Activated CD8-positive, alpha-beta memory T cell treated with anti-CD3 and anti-CD28 coated beads, Interleukin-2, amount 10 ng/mL, durations not matched to agents 7 days and 5 days (primary cell): ENCODE measurements at regions not wholly inside any gene's neighbourhood (a gene's known extent, or its start where the extent isn't known, plus 50 kb on each side); places are given as distances from the start of the nearest gene placed in this dataset.

Experiments
- ATAC-seq: fragments of 150-1000 bp; cut with Tn5 transposase; one replicate; pipeline ENCODE4 v1.10.0; 2021; ENCODE audit warnings: moderate library complexity
- CTCF ChIA-PET: fragments of 350-600 bp; sonication (Branson Sonifier 250); formaldehyde crosslinking; loops from one replicate; lab custom pipeline; 2021; ENCODE audit warnings: antibody characterized with exemption; lab: Charles Lee
- DNase-seq: peaks from one replicate; pipeline ENCODE4 v3.0.0-alpha.2; 2020
- H3K27ac Mint-ChIP-seq: one replicate; pipeline ENCODE4 v1.8.0; 2021; ENCODE audit warnings: mild to moderate bottlenecking, mixed read lengths
- H3K27me3 Mint-ChIP-seq: one replicate; pipeline ENCODE4 v1.8.0; 2021; ENCODE audit warnings: mixed read lengths
- H3K36me3 Mint-ChIP-seq: one replicate; pipeline ENCODE4 v1.8.0; 2021; ENCODE audit warnings: mild to moderate bottlenecking, mixed read lengths
- H3K4me1 Mint-ChIP-seq: one replicate; pipeline ENCODE4 v1.8.0; 2021; ENCODE audit warnings: mixed read lengths
- H3K4me3 Mint-ChIP-seq: one replicate; pipeline ENCODE4 v1.8.0; 2021; ENCODE audit warnings: mild to moderate bottlenecking, moderate library complexity, mixed read lengths
- H3K9me3 Mint-ChIP-seq: one replicate; pipeline ENCODE4 v1.8.0; 2022; ENCODE audit warnings: low read depth, mixed read lengths

DNA sequence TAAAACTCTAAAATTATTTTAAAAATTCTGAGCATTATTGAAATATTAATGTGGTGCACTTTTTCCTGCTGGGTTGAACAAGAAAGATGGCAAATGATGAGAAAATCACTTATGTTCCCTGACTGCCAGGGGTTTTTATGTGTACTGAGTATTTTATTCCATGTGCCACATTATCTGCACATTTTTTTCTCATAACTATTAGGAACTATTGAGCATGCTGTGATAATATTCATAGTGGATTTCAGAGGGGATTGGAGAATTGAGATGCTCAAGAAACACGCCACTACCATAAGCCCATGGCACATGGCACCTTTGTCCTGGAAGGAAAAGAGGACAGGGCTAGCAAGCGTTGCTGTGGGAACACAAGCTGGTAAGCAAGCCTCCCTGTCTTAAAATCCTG lies 478.5 kb upstream of the GYPC start:
- no peaks in the 10 kb centered on the region for H3K27me3 Mint-ChIP-seq
- CTCF ChIA-PET = no interaction called here
- no peak for DNase-seq
- no peaks in the 10 kb centered on the region for H3K4me1 Mint-ChIP-seq
- no peak overlapping the region for H3K27ac Mint-ChIP-seq
- no peaks in the 10 kb centered on the region for H3K36me3 Mint-ChIP-seq
- no peak overlapping the region for H3K4me3 Mint-ChIP-seq
- ATAC-seq = no peak
- no peaks in the 10 kb centered on the region for H3K9me3 Mint-ChIP-seq

DNA sequence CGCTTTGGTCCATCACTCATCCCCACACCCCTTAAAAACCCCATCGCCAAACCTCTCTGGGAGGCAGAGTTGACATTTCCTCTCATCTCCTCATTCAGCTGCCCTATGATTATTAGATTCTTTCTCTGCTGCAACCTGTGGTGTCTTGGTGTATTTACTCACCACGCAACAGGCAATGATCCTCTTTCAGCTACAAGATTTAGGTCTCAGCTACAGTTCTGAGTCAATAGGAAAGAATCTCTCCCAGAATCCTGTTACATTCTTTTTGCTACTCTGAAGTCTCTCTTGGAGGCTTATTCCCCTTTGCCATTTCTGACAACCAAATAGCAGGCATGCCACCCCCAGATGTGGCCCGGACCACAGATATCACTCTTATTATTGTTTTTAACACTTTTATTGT lies 468.3 kb upstream of the GYPC start:
- CTCF ChIA-PET = no interaction called here
- H3K4me3 Mint-ChIP-seq = no peak overlapping the region
- DNase-seq = no peak
- H3K27me3 Mint-ChIP-seq = no peaks in the 10 kb centered on the region
- H3K27ac Mint-ChIP-seq = no peak overlapping the region
- no peaks in the 10 kb centered on the region for H3K4me1 Mint-ChIP-seq
- no peak for ATAC-seq
- H3K9me3 Mint-ChIP-seq = no peaks in the 10 kb centered on the region
- no peaks in the 10 kb centered on the region for H3K36me3 Mint-ChIP-seq

DNA sequence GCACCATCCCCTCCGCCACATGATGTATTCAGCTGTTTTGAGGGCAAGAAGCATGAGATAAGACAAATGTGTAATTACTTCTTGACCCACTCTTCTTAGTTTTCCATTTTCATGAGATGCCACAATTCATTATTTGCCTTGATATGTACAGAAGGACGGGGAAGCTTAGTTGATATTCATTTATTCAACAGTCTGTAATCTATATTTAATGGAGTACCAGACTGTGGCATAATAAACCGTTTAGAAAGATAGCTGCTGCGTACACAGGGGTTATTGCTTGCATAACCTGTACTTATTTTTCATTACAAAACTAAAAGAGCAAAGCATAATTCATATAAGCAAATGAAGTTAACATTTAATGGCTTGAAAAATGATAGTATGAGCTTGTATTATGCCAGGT lies 466.4 kb upstream of the GYPC start:
- H3K27me3 Mint-ChIP-seq = no peaks in the 10 kb centered on the region
- no peaks in the 10 kb centered on the region for H3K36me3 Mint-ChIP-seq
- CTCF ChIA-PET = no interaction called here
- ATAC-seq (no peak), DNase-seq (no peak)
- H3K9me3 Mint-ChIP-seq = no peaks in the 10 kb centered on the region
- H3K4me3 Mint-ChIP-seq = no peak overlapping the region
- H3K27ac Mint-ChIP-seq = no peak overlapping the region
- no peaks in the 10 kb centered on the region for H3K4me1 Mint-ChIP-seq

DNA sequence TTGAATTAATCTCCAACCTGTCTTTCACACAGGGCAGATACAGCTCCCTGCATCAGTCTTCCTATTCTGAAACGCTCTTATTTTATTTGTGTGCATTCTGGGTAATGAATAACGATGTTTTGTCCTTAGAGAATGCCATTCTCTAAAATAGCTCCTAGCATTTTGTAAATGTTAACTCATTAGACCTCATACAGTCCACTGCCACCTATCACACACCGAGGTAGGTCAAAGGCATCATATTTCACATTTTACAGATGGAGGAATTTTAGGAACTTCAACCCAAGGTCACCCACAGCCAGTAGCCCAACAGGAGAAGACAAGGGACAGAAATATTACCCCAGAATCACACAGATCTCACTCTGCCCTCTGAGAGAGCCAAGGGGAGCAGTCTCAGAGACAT lies 455.4 kb upstream of the GYPC start:
- no peaks in the 10 kb centered on the region for H3K27me3 Mint-ChIP-seq
- H3K36me3 Mint-ChIP-seq = no peaks in the 10 kb centered on the region
- ATAC-seq = no peak
- CTCF ChIA-PET = no interaction called here
- no peaks in the 10 kb centered on the region for H3K4me1 Mint-ChIP-seq
- H3K4me3 Mint-ChIP-seq = no peak overlapping the region
- no peaks in the 10 kb centered on the region for H3K9me3 Mint-ChIP-seq
- H3K27ac Mint-ChIP-seq = no peak overlapping the region
- DNase-seq = no peak

DNA sequence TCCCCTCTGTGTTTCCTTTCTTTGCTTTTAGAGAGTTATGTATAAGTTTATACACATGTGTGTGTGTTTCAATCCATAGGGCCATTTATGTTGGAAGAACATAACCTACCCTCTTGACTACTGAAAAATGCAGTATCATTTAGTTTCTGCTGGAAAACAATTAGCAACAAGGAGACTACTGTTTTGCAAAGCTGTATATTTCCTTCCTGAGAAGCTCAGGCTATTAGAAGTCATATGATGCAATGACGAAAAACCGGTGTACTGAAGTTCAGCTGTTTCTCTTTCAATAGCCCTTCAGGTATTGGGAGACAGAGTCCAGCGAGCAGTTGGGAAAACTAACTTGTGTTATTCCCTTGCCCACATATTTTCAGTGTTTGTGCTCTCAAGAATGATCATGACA lies 447.7 kb upstream of the GYPC start:
- H3K27ac Mint-ChIP-seq = no peak overlapping the region
- no peaks in the 10 kb centered on the region for H3K27me3 Mint-ChIP-seq
- H3K36me3 Mint-ChIP-seq = no peaks in the 10 kb centered on the region
- CTCF ChIA-PET = no interaction called here
- no peak overlapping the region for H3K4me3 Mint-ChIP-seq
- H3K9me3 Mint-ChIP-seq = no peaks in the 10 kb centered on the region
- DNase-seq = no peak
- no peak for ATAC-seq
- H3K4me1 Mint-ChIP-seq = no peaks in the 10 kb centered on the region

DNA sequence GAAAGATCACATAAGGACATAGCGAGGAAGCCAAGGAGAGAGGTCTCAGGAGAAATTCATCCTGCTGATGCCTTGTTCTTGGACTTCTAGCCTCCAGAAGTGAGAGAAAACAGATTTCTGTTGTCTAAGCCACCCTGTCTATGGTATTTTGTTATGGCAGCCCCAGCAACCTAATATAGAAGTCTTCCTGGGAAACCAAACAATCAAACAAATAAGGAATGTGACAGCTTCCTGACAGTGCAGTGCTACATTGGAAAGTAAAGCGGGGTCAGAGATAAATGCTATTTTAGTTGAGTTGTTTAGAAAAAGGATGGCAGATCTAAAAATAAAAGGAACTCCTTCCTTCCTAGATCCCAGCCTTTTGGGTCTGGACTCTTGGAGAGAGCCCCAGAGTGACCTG lies 443.2 kb upstream of the GYPC start:
- Mint-ChIP-seq H3K4me3 (no peak overlapping the region), H3K4me1 (no peaks in the 10 kb centered on the region), H3K36me3 (no peaks in the 10 kb centered on the region), H3K27ac (no peak overlapping the region), H3K27me3 (no peaks in the 10 kb centered on the region), H3K9me3 (no peaks in the 10 kb centered on the region)
- CTCF ChIA-PET = no interaction called here
- DNase-seq = no peak
- no peak for ATAC-seq

DNA sequence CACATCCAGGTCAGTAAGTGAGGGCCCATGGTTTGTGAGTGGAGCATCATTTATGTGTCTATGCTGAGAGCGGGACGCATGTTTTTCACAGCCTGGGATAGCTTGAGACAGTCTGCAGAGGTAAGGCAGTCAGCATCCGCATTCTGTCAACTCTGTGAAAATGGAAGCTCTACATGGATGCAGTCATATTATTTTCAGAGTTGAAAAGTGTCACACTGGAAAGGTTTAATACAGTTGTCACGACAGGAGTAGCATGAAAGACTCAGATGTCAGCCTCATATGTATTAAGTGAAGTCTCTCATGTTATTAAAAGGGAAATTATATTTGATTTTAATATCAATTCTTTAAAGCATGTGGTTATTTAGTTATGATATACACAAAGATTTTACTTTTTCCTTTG lies 436.9 kb upstream of the GYPC start:
- CTCF ChIA-PET = no interaction called here
- Mint-ChIP-seq H3K4me1 (no peaks in the 10 kb centered on the region), H3K4me3 (no peak overlapping the region), H3K36me3 (no peaks in the 10 kb centered on the region), H3K27ac (no peak overlapping the region), H3K27me3 (no peaks in the 10 kb centered on the region), H3K9me3 (no peaks in the 10 kb centered on the region)
- no peak for ATAC-seq
- no peak for DNase-seq

DNA sequence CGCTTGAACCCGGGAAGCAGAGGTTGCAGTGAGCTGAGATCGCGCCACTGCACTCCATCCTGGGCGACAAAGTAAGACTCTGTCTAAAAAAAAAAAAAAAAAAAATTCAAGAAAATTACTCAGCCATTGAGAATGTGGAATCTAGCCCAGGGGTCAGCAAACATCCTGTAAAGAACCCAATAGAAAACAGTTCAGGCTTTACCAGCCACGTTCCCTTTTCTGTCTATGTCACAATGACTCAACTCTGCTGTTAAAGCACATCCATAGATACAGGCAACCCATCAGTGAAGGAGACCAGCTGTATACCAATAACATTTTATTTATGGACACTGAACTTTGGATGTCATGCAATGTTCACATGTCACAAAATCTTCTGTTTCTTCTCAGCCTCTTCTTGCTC lies 435.6 kb upstream of the GYPC start:
- Mint-ChIP-seq H3K4me3 (no peak overlapping the region), H3K27me3 (no peaks in the 10 kb centered on the region), H3K4me1 (no peaks in the 10 kb centered on the region), H3K36me3 (no peaks in the 10 kb centered on the region), H3K9me3 (no peaks in the 10 kb centered on the region), H3K27ac (no peak overlapping the region)
- DNase-seq (no peak), ATAC-seq (no peak)
- CTCF ChIA-PET = no interaction called here

DNA sequence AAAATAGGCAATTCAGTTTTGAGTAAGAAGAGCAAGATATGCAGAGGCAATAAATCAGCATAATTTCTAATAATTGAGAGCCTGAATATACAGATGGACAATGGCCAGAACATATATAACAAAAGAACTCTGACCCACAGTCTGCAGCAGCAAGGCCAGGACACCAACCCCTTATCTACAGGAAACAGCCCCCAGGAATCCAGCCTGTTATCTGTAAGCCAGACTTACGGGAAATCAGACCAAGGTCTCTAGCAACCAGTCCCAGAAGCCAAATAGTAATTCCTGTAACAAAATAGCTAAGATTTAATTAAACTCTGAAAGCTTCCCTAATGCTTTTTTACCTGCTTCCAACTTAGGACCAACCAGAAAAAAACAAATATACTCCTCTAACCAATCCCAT lies 434.5 kb upstream of the GYPC start:
- no peaks in the 10 kb centered on the region for H3K36me3 Mint-ChIP-seq
- H3K4me3 Mint-ChIP-seq = no peak overlapping the region
- H3K27ac Mint-ChIP-seq = no peak overlapping the region
- H3K9me3 Mint-ChIP-seq = no peaks in the 10 kb centered on the region
- H3K27me3 Mint-ChIP-seq = no peaks in the 10 kb centered on the region
- DNase-seq (no peak), ATAC-seq (no peak)
- CTCF ChIA-PET = no interaction called here
- no peaks in the 10 kb centered on the region for H3K4me1 Mint-ChIP-seq

DNA sequence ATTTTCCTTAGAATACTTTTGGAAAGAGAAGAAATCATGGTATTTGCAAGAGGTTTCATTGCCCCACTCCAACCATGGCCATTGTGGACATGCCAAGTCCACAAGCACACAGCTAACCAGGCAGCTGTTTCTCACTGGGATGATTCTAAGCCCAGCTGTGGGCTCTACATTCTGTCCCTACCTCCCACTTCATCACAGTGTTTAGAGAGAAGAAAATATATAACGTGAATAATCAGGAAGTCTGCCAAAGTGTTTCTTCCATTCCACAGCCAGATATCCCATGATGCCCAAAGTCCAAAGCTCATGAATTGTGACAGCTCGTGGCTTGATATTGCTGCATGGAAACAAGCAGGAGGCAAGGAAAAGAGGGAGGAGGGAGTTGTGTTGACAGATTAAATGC lies 433.7 kb upstream of the GYPC start:
- no peaks in the 10 kb centered on the region for H3K9me3 Mint-ChIP-seq
- CTCF ChIA-PET = no interaction called here
- DNase-seq = no peak
- no peak overlapping the region for H3K27ac Mint-ChIP-seq
- no peak overlapping the region for H3K4me3 Mint-ChIP-seq
- H3K4me1 Mint-ChIP-seq = no peaks in the 10 kb centered on the region
- ATAC-seq = no peak
- H3K27me3 Mint-ChIP-seq = no peaks in the 10 kb centered on the region
- H3K36me3 Mint-ChIP-seq = no peaks in the 10 kb centered on the region

DNA sequence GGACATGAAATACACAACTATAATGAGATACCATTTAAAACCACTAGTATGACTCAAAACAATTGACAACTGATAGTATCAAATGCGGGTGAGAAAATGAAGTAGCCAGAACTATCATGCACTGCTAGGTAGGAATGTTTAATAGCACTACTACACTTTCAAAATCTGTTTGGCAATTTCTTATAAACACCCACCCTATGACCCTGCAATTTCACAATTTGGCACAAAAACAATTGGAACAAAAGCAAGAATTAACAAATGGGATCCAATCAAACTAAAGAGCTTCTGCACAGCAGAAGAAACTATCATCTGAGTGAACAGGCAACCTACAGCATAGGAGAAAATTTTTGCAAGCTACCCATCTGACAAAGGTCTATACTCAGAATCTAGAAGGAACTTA lies 431.2 kb upstream of the GYPC start:
- H3K27ac Mint-ChIP-seq = no peak overlapping the region
- DNase-seq (no peak), ATAC-seq (no peak)
- no peak overlapping the region for H3K4me3 Mint-ChIP-seq
- no peaks in the 10 kb centered on the region for H3K36me3 Mint-ChIP-seq
- H3K9me3 Mint-ChIP-seq = no peaks in the 10 kb centered on the region
- H3K4me1 Mint-ChIP-seq = no peaks in the 10 kb centered on the region
- CTCF ChIA-PET = no interaction called here
- no peaks in the 10 kb centered on the region for H3K27me3 Mint-ChIP-seq

DNA sequence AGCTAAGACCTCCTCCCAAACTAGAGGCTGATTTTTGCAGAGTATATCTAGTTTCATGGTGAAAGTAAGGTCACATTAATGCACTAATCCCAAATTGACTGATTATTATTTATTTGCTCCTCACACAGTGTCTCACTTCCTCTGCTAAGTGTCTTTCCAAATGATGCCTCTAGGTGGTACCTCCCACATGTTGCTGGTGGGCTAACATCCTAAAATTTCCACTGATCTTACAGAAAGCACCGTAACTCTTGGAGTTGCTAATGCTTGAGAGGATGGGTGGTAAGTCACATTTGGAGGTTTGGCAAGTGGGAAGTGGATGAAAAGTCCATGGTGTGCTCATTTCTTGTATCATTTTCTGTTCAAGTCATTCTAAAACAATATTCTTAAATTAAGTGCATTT lies 428.7 kb upstream of the GYPC start:
- H3K9me3 Mint-ChIP-seq = no peaks in the 10 kb centered on the region
- ATAC-seq = no peak
- CTCF ChIA-PET = no interaction called here

DNA sequence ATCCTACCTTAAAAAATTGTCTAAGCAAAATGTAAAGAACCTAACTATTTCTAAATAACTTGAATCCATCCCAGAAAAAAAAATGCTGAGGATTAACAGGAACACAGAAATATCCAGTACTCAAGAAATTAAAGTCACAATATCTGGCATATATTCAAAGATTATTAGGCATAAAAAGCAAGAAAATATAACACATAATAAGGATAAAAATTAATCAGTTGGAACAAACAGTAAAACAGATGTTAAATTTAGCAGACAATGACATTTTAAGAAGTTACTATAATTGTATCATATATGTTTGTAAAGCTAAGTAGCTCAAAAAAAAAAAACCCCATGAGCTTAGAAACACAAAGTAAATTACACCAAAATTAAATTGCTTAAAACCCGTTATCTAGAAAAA lies 427.4 kb upstream of the GYPC start:
- DNase-seq (no peak), ATAC-seq (no peak)
- no peaks in the 10 kb centered on the region for H3K36me3 Mint-ChIP-seq
- H3K9me3 Mint-ChIP-seq = no peaks in the 10 kb centered on the region
- no peaks in the 10 kb centered on the region for H3K27me3 Mint-ChIP-seq
- CTCF ChIA-PET = no interaction called here
- no peak overlapping the region for H3K4me3 Mint-ChIP-seq
- H3K4me1 Mint-ChIP-seq = no peaks in the 10 kb centered on the region
- no peak overlapping the region for H3K27ac Mint-ChIP-seq

More for the DNA sequence above, 428.7 kb upstream of the GYPC start:
- Mint-ChIP-seq H3K27ac (no peak overlapping the region), H3K27me3 (no peaks in the 10 kb centered on the region), H3K36me3 (no peaks in the 10 kb centered on the region), H3K4me1 (no peaks in the 10 kb centered on the region), H3K4me3 (no peak overlapping the region)
- no peak for DNase-seq

DNA sequence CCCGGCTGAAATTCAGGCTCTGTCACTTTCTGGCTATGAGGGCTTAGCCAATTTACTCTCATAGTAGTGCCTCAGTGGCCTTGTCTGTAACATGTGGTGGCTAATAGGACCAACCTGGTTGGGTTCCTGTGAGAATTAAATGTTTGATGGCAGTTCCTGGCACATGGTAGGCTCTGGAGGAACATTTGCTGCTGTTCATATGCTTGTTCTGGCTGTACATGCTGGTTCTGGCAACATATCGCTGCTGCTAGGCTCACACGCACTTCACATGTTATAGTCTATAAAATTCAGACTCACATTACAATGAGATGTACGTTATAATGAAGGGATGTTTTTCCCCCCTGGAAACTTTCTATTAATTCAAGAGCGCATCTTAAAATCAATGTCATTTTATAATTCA lies 417.7 kb upstream of the GYPC start:
- ATAC-seq (no peak), DNase-seq (no peak)
- Mint-ChIP-seq H3K27me3 (no peaks in the 10 kb centered on the region), H3K27ac (no peak overlapping the region), H3K36me3 (no peaks in the 10 kb centered on the region), H3K9me3 (no peaks in the 10 kb centered on the region), H3K4me1 (no peaks in the 10 kb centered on the region), H3K4me3 (no peak overlapping the region)
- CTCF ChIA-PET = no interaction called here

DNA sequence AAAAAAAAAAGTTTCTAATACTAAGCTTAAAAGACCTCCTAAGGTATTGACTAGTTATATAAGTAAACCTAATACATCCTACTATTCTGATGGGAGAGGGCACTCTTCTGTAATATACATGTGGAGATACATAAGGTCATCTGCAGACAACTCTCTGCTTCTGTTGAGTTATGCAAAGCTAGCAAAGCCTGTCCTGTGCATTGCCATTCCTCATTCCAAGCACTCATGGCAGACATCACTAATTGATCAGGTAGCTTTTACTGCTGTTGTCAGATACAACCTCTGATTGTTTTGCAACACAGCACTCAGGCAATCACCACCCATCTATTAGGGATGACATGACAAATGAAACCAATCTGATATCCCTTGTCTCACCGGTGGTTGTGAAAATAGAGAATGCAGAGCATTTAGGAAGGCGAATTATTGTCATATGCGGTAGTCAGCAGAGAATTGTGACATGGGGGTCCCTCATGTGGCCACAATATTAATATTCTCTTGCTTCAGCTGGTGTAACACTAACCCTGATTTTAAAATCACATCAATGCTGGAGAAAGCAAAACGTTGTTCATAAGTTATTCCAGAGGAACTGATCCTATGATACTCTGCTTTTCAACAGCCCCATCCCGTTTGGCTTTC lies 416.5 kb upstream of the GYPC start:
- H3K27ac Mint-ChIP-seq = no peak overlapping the region
- CTCF ChIA-PET = no interaction called here

More for the DNA sequence above, 416.5 kb upstream of the GYPC start:
- no peak for DNase-seq
- Mint-ChIP-seq H3K9me3 (no peaks in the 10 kb centered on the region), H3K36me3 (no peaks in the 10 kb centered on the region), H3K4me3 (no peak overlapping the region), H3K4me1 (no peaks in the 10 kb centered on the region), H3K27me3 (no peaks in the 10 kb centered on the region)
- no peak for ATAC-seq
